ENCODE measurements at regions not wholly inside any gene's neighbourhood (a gene's known extent, or its start where the extent isn't known, plus 50 kb on each side); places are given as distances from the start of the nearest gene placed in this dataset.

- TF ChIP-seq TAF1 (IDR thresholded peaks at IDR 0.05; ENCODE audit: low read depth): no peak
- TF ChIP-seq EP300 (conservative IDR thresholded peaks at IDR 0.05; ENCODE audit: poor library complexity, severe bottlenecking): no peak
- TF ChIP-seq, protein P1, sequence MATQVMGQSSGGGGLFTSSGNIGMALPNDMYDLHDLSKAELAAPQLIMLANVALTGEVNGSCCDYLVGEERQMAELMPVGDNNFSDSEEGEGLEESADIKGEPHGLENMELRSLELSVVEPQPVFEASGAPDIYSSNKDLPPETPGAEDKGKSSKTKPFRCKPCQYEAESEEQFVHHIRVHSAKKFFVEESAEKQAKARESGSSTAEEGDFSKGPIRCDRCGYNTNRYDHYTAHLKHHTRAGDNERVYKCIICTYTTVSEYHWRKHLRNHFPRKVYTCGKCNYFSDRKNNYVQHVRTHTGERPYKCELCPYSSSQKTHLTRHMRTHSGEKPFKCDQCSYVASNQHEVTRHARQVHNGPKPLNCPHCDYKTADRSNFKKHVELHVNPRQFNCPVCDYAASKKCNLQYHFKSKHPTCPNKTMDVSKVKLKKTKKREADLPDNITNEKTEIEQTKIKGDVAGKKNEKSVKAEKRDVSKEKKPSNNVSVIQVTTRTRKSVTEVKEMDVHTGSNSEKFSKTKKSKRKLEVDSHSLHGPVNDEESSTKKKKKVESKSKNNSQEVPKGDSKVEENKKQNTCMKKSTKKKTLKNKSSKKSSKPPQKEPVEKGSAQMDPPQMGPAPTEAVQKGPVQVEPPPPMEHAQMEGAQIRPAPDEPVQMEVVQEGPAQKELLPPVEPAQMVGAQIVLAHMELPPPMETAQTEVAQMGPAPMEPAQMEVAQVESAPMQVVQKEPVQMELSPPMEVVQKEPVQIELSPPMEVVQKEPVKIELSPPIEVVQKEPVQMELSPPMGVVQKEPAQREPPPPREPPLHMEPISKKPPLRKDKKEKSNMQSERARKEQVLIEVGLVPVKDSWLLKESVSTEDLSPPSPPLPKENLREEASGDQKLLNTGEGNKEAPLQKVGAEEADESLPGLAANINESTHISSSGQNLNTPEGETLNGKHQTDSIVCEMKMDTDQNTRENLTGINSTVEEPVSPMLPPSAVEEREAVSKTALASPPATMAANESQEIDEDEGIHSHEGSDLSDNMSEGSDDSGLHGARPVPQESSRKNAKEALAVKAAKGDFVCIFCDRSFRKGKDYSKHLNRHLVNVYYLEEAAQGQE (IDR thresholded peaks at IDR 0.05; ENCODE audit: borderline replicate concordance): no peak
- TF ChIP-seq CTCF (IDR thresholded peaks at IDR 0.05; ENCODE audit: poor library complexity, severe bottlenecking): no peak
- TF ChIP-seq POLR2AphosphoS5 (IDR thresholded peaks at IDR 0.05): no peak
- TF ChIP-seq RAD21 (conservative IDR thresholded peaks at IDR 0.05): no peak
- no peak for TF ChIP-seq SMC3 (conservative IDR thresholded peaks at IDR 0.05; ENCODE audit: poor library complexity)
These were observed 233.3 kb upstream of the SLCO3A1 start for GRCh38 chr15:91620229-91620628.
